ENCODE measurements at regions not wholly inside any gene's neighbourhood (a gene's known extent, or its start where the extent isn't known, plus 50 kb on each side); places are given as distances from the start of the nearest gene placed in this dataset.

DNA sequence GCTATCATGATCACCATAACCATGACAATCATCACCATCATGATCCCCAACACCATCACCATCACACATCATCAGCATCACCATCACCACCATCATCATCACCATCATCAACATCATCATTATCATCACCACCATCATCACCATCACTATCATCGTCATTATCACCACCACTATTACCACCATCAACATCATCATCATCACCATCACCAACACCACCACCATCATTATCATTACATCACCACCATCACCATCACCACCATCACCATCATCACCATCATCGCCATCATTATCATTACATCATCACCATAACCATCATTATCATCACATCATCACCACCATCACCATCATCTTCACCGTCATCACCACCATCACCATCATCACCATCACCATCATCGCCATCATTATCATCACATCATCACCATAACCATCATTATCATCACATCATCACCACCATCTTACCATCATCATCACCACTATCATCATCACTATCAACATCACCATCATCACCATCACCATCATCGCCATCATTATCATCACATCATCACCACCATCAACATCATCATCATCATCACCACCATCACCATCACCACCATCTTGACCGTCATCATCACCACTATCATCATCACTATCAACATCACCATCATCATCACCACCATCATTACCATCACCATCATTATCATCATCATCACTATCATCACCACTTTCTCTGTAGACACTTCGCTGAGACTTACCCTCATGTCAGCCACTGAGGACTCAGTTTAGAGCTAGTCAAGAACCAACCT is 366.0 kb downstream of the C16orf95 start:
- Histone ChIP-seq H3K27ac (ENCODE audit: control insufficient read depth, insufficient read depth) (no peak overlapping the region), H3K4me3 (no peak overlapping the region), H4K20me1 (ENCODE audit: control insufficient read depth, insufficient read depth) (no peaks in the 10 kb centered on the region), H3K9me3 (replicated peaks; ENCODE audit: control insufficient read depth, insufficient read depth, low read length) (no peaks in the 10 kb centered on the region), H3K36me3 (ENCODE audit: control insufficient read depth in 2 of 2, insufficient read depth in 2 of 2, low read length in 1 of 2) (no peaks in the 10 kb centered on the region), H2AFZ (ENCODE audit: control insufficient read depth, low read depth, low read length) (no peak overlapping the region), H3K4me2 (ENCODE audit: control insufficient read depth, insufficient read depth) (no peak overlapping the region), H3K9ac (ENCODE audit: control insufficient read depth, insufficient read depth, low read length) (no peak overlapping the region), H3K79me2 (ENCODE audit: control insufficient read depth, insufficient read depth, low read length) (no peaks in the 10 kb centered on the region), H3K4me1 (ENCODE audit: control insufficient read depth, insufficient read depth, low read length) (no peaks in the 10 kb centered on the region), H3K27me3 (replicated peaks in 1 of 2; ENCODE audit: control insufficient read depth in 2 of 2, insufficient read depth in 2 of 2, low read length in 1 of 2) (no peaks in the 10 kb centered on the region)
- in situ Hi-C loops (cut with MboI): no loop called here
- ChIA-PET SMC1A (ENCODE audit: uncharacterized antibody, unreplicated experiment) (no interaction called here), POLR2A (no interaction called here), RAD21 (ENCODE audit: unreplicated experiment) (interaction anchor here (0.6 kb wide), 1 partner anchor 105 kb away, joined by 3 read pairs; no protein-coding TSS in a partner anchor), CTCF (no interaction called here)
- DNase-seq (ENCODE audit: low read depth, low spot score): no peak
- no peak for ATAC-seq
- 35% methylated on average over 7 of the region's 7 CpGs for WGBS (ENCODE audit: insufficient coverage, insufficient replicate concordance, low lambda C conversion rate, missing lambda C conversion rate)
- peak; percentile 52 for FAIRE-seq
- BruUV-seq (replicated peaks): no TSS peak
- intact Hi-C loops (cut with micrococcal nuclease; ENCODE audit: unreplicated experiment): no loop called here
- no peak for TF ChIP-seq NFYA (IDR thresholded peaks at IDR 0.05; ENCODE audit: borderline replicate concordance, low read depth, low read length)
- TF ChIP-seq CHD2 (IDR thresholded peaks at IDR 0.05; ENCODE audit: borderline replicate concordance, low read depth, low read length): no peak
- TF ChIP-seq WRNIP1 (IDR thresholded peaks at IDR 0.05; ENCODE audit: borderline replicate concordance, low read depth, low read length): no peak
- TF ChIP-seq, protein P1, sequence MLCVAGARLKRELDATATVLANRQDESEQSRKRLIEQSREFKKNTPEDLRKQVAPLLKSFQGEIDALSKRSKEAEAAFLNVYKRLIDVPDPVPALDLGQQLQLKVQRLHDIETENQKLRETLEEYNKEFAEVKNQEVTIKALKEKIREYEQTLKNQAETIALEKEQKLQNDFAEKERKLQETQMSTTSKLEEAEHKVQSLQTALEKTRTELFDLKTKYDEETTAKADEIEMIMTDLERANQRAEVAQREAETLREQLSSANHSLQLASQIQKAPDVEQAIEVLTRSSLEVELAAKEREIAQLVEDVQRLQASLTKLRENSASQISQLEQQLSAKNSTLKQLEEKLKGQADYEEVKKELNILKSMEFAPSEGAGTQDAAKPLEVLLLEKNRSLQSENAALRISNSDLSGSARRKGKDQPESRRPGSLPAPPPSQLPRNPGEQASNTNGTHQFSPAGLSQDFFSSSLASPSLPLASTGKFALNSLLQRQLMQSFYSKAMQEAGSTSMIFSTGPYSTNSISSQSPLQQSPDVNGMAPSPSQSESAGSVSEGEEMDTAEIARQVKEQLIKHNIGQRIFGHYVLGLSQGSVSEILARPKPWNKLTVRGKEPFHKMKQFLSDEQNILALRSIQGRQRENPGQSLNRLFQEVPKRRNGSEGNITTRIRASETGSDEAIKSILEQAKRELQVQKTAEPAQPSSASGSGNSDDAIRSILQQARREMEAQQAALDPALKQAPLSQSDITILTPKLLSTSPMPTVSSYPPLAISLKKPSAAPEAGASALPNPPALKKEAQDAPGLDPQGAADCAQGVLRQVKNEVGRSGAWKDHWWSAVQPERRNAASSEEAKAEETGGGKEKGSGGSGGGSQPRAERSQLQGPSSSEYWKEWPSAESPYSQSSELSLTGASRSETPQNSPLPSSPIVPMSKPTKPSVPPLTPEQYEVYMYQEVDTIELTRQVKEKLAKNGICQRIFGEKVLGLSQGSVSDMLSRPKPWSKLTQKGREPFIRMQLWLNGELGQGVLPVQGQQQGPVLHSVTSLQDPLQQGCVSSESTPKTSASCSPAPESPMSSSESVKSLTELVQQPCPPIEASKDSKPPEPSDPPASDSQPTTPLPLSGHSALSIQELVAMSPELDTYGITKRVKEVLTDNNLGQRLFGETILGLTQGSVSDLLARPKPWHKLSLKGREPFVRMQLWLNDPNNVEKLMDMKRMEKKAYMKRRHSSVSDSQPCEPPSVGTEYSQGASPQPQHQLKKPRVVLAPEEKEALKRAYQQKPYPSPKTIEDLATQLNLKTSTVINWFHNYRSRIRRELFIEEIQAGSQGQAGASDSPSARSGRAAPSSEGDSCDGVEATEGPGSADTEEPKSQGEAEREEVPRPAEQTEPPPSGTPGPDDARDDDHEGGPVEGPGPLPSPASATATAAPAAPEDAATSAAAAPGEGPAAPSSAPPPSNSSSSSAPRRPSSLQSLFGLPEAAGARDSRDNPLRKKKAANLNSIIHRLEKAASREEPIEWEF (IDR thresholded peaks at IDR 0.05; ENCODE audit: insufficient replicate concordance, low read depth, low read length): no peak
- no peak for TF ChIP-seq IKZF1 (conservative IDR thresholded peaks at IDR 0.05)
- TF ChIP-seq SMC3 (IDR thresholded peaks at IDR 0.05; ENCODE audit: borderline replicate concordance, low read length): no peak
- TF ChIP-seq BMI1 (IDR thresholded peaks at IDR 0.05; ENCODE audit: borderline replicate concordance): no peak
- TF ChIP-seq SIX5 (IDR thresholded peaks at IDR 0.05; ENCODE audit: low read depth, low read length, severe bottlenecking): no peak
- no peak for TF ChIP-seq ZNF207 (IDR thresholded peaks at IDR 0.05; ENCODE audit: borderline replicate concordance)
- TF ChIP-seq DPF2 (IDR thresholded peaks at IDR 0.05): no peak
- TF ChIP-seq SMAD5 (IDR thresholded peaks at IDR 0.05; ENCODE audit: low read depth): no peak
- TF ChIP-seq SMARCA5 (IDR thresholded peaks at IDR 0.05): no peak
- TF ChIP-seq TCF7 (IDR thresholded peaks at IDR 0.05; ENCODE audit: borderline replicate concordance): no peak
- TF ChIP-seq STAT3 (IDR thresholded peaks at IDR 0.05; ENCODE audit: low read depth, low read length): no peak
- TF ChIP-seq NFYB (IDR thresholded peaks at IDR 0.05; ENCODE audit: insufficient read depth, low read depth, low read length): no peak
- TF ChIP-seq TARDBP (IDR thresholded peaks at IDR 0.05; ENCODE audit: borderline replicate concordance): no peak
- no peak for TF ChIP-seq POU2F2 (IDR thresholded peaks at IDR 0.05; ENCODE audit: borderline replicate concordance, low read depth, low read length)
- TF ChIP-seq, protein P2, sequence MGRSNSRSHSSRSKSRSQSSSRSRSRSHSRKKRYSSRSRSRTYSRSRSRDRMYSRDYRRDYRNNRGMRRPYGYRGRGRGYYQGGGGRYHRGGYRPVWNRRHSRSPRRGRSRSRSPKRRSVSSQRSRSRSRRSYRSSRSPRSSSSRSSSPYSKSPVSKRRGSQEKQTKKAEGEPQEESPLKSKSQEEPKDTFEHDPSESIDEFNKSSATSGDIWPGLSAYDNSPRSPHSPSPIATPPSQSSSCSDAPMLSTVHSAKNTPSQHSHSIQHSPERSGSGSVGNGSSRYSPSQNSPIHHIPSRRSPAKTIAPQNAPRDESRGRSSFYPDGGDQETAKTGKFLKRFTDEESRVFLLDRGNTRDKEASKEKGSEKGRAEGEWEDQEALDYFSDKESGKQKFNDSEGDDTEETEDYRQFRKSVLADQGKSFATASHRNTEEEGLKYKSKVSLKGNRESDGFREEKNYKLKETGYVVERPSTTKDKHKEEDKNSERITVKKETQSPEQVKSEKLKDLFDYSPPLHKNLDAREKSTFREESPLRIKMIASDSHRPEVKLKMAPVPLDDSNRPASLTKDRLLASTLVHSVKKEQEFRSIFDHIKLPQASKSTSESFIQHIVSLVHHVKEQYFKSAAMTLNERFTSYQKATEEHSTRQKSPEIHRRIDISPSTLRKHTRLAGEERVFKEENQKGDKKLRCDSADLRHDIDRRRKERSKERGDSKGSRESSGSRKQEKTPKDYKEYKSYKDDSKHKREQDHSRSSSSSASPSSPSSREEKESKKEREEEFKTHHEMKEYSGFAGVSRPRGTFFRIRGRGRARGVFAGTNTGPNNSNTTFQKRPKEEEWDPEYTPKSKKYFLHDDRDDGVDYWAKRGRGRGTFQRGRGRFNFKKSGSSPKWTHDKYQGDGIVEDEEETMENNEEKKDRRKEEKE (IDR thresholded peaks at IDR 0.05): no peak
